GM12878 (cell line): ENCODE measurements at regions not wholly inside any gene's neighbourhood (a gene's known extent, or its start where the extent isn't known, plus 50 kb on each side); places are given as distances from the start of the nearest gene placed in this dataset.

ENCODE experiments used
- FOXM1 ChIP-seq: IDR thresholded peaks from 2 replicates; pipeline ENCODE4 v1.6.1; 2012; ENCODE audit warnings: low read depth, mild to moderate bottlenecking, inconsistent platforms, low read length, moderate library complexity
- STAT1 ChIP-seq: fragments of 450-650 bp; conservative IDR thresholded peaks from 2 replicates; pipeline ENCODE4 v1.6.1; 2014; ENCODE audit warnings: antibody characterized with exemption, mild to moderate bottlenecking
- TF ChIP-seq, protein P1 (sequence below), 3 experiments: IDR thresholded peaks in 2 of 3; conservative IDR thresholded peaks in 1 of 3; 2 replicates each; pipeline ENCODE4 v1.5.1; 2011; ENCODE audit warnings: low read depth in 3 of 3, low read length in 3 of 3, mild to moderate bottlenecking in 3 of 3, control low read depth in 2 of 3, moderate library complexity in 2 of 3, inconsistent platforms in 1 of 3, mixed read lengths in 1 of 3; ENCODE audit not compliant: control insufficient read depth in 2 of 3, insufficient read depth in 1 of 3; ENCODE audit errors: extremely low read depth in 1 of 3
- TF ChIP-seq, protein P2 (sequence below): fragments of 450-650 bp; IDR thresholded peaks from 2 replicates; pipeline ENCODE4 v1.6.1; 2017; ENCODE audit warnings: antibody characterized with exemption, mild to moderate bottlenecking, moderate library complexity

DNA sequence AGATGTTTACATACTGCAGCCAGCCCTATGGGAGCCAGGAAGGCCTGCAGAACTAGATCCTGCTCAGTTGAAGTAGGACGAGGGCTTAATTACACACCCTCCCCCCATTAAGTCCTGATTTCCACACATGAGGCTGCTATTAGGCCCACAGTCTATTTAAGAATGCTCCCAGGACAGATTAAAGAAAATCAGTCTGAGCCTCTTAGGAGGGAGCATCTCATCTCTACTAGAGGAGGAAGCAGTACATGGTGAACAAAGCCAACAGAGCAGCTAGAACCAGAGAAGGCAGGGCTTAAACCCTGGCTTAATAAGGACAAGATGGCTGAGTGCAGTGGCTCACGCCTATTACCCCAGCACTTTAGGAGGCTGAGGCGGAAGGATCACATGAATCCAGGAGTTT is 55.8 kb upstream of the ARHGAP5 start:
- TF ChIP-seq FOXM1, result no peak
- no peak for TF ChIP-seq STAT1
- TF ChIP-seq, protein P1, sequence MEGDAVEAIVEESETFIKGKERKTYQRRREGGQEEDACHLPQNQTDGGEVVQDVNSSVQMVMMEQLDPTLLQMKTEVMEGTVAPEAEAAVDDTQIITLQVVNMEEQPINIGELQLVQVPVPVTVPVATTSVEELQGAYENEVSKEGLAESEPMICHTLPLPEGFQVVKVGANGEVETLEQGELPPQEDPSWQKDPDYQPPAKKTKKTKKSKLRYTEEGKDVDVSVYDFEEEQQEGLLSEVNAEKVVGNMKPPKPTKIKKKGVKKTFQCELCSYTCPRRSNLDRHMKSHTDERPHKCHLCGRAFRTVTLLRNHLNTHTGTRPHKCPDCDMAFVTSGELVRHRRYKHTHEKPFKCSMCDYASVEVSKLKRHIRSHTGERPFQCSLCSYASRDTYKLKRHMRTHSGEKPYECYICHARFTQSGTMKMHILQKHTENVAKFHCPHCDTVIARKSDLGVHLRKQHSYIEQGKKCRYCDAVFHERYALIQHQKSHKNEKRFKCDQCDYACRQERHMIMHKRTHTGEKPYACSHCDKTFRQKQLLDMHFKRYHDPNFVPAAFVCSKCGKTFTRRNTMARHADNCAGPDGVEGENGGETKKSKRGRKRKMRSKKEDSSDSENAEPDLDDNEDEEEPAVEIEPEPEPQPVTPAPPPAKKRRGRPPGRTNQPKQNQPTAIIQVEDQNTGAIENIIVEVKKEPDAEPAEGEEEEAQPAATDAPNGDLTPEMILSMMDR (IDR thresholded peaks at IDR 0.05 in 2 of 3, conservative IDR thresholded peaks at IDR 0.05 in 1 of 3; ENCODE audit: control insufficient read depth in 2 of 3, extremely low read depth in 1 of 3, insufficient read depth in 1 of 3, low read depth in 3 of 3, low read length in 3 of 3), result no peak
- TF ChIP-seq, protein P2, sequence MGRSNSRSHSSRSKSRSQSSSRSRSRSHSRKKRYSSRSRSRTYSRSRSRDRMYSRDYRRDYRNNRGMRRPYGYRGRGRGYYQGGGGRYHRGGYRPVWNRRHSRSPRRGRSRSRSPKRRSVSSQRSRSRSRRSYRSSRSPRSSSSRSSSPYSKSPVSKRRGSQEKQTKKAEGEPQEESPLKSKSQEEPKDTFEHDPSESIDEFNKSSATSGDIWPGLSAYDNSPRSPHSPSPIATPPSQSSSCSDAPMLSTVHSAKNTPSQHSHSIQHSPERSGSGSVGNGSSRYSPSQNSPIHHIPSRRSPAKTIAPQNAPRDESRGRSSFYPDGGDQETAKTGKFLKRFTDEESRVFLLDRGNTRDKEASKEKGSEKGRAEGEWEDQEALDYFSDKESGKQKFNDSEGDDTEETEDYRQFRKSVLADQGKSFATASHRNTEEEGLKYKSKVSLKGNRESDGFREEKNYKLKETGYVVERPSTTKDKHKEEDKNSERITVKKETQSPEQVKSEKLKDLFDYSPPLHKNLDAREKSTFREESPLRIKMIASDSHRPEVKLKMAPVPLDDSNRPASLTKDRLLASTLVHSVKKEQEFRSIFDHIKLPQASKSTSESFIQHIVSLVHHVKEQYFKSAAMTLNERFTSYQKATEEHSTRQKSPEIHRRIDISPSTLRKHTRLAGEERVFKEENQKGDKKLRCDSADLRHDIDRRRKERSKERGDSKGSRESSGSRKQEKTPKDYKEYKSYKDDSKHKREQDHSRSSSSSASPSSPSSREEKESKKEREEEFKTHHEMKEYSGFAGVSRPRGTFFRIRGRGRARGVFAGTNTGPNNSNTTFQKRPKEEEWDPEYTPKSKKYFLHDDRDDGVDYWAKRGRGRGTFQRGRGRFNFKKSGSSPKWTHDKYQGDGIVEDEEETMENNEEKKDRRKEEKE, result no peak
